GM19351 (cell line): ENCODE measurements at regions not wholly inside any gene's neighbourhood (a gene's known extent, or its start where the extent isn't known, plus 50 kb on each side); places are given as distances from the start of the nearest gene placed in this dataset.
"Not testable (repeated sequence)": the region's sequence is repeated elsewhere in the genome, so short reads cannot be mapped to it uniquely, and the experiment has no call there.

Experiments
- ATAC-seq: cut with Tn5 transposase; IDR thresholded peaks from one replicate; pipeline ENCODE4 v1.9.1; 2021; ENCODE audit warnings: mild to moderate bottlenecking, moderate library complexity; ENCODE audit not compliant: unreplicated experiment

DNA sequence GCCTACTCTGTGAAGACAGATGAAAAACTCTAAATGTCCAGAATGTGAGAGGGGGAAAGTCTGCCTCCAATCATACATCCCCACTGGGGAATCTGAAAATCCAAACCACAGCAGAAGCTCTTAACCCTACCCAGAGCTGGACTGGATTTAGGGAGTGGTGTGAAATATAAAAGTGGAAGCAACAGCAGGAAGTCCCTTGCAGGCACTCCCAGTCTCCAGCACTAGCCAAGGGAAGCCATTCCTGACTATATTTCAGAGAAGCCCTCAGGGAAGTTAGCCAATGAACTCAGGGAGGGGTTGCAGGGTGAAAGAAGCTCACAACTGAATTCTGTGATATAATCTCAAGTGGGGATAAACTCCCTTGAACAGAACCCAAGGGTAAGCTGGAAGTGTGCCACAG lies 51.5 kb downstream of the CRPPA start:
- ATAC-seq, result no peak

DNA sequence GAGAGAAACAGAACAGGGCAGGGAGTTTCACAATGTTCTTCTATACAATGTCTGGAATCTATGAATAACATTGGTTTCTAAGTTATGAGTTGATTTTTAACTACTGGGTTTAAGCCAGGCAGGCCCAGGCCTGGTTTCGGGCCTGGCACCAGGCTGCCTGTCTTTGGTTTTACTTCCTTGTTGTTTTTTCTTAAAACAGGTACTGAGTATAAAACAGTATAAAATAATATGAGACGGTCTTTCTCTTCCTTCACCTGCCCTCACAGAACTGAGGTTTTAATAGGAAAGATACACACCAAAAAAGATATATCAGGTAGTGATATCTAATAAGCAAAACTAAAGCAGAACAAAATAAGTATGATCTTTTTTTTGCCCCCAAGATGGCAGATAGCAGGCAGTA lies 52.0 kb downstream of the CRPPA start:
- ATAC-seq, result not testable (repeated sequence)

DNA sequence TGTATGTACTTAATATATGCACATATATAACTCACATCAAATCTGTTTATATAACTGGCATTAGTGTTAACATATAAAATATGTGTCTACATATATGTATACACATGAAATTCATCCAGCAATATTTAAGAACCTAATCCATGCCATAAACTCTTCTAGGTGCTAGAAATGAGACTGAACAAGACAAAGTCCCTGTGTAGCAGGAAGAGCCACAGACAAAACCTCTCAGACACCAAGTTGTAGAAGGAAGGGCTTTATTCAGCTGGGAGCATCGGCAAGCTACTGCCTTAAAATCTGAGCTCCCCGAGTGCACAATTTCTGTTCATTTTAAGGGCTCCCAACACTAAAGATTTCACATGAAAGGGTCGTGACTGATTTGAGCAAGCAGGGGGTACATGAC lies 52.5 kb downstream of the CRPPA start:
- no peak for ATAC-seq

DNA sequence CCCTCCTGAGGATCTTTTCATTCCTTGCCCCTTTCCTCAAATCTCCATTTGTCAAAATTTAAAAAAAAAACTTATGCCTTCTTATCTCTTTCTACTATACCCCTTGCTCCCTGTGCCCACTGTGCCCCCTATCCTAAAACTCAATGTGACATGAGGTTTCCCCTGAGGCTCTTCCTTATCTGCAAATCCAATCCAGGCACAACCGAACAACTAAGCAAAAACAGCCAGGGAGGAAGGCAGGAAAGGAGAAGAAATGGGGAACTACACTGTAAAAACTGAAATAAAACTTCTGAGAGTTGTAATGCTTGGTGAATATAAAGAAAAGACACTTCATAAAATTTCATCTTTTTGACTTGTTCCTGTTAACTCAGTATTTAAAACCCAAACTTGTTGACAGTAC lies 54.2 kb downstream of the CRPPA start:
- ATAC-seq, result no peak

DNA sequence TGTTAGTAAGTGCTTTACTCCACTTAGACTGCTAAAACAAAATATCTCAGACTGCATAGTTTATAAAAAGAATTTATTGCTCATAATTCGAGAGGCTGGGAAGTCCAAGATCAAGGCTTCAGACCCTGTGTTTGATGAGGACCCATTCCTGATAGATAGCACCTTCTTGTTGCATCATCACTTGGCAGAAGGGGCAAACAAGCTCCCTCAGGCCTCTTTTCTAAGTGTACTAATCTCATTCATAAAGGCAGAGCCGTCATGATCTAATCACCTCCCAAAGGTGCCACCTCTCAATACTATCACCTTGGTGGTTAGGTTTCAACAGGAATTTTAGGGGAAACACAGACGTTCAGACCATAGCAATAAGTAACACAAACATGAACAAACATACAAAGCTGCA lies 55.4 kb downstream of the CRPPA start:
- ATAC-seq, result no peak

DNA sequence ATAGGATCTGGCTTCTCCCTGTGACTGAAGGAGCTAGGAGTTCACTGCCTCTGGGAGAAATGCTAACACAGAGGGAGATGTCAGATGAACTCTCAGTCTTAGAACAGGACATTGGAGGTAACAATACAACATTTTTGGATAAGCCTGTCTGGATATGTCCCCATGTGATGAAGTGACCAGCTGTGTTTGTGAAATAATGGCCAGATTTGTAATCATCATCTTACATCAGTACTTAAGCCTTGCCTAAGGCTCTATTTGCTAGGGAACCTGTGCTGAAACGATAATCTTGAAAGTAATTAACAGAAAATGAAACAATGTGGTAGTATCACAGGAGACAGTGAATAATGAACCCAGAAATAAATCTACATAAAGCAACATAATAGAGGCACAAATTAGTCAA lies 56.2 kb downstream of the CRPPA start:
- no peak for ATAC-seq

DNA sequence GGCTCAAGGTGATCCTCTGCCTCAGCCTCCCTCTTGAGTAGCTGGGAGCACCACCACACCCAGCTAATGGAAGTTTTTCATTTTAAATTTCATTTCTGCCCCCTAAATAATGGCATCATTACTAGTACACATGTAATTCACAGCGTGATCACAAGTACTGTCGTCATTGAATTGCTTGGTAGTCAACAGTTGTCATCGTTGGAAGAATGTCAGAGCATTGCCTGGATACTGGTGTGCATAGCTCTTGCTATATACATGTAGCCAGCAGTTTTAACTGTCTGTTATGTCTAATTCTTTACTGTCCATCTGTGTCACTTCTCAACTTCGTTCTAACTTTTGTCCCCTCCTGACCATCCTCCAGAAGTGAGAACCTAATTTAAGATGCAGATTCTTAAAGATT lies 62.1 kb downstream of the CRPPA start:
- no peak for ATAC-seq

DNA sequence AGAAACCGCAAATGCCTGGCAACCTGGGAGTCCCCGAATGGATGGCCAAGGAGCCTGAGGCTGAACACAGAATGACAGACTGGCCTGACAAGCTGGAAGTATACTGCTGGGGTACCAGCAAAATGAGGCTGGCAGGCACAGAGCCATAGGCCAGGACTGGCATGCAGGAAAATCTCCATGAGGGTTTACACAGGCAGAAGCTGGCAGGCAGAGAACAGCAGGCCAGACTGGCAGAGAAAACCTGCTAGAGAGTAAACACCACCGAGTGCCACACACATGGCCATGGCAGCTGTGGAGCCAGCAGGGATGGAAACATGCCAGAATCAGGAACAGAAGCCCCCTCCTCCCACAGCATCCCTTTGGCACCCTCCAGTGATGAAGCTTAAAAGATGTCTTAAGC lies 63.4 kb downstream of the CRPPA start:
- ATAC-seq, result no peak

DNA sequence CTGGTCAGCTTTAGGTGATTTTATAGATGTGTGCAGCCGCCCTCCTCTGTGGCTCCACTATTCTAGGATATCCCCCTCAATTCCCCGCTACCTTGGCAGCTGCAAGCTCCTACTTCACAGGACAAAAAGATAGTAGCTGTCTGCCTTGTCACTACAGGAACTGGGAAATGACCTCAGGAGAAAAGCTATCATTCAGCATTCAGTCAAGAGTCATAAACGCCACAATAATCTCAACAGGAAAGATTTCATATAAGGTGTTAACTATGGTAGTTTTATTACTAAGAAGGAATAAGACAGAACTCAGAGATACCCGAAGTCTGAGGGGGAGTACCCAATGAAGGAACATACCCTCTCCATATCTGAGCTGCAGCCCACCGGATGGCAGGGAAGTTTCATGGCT lies 63.9 kb downstream of the CRPPA start:
- no peak for ATAC-seq

DNA sequence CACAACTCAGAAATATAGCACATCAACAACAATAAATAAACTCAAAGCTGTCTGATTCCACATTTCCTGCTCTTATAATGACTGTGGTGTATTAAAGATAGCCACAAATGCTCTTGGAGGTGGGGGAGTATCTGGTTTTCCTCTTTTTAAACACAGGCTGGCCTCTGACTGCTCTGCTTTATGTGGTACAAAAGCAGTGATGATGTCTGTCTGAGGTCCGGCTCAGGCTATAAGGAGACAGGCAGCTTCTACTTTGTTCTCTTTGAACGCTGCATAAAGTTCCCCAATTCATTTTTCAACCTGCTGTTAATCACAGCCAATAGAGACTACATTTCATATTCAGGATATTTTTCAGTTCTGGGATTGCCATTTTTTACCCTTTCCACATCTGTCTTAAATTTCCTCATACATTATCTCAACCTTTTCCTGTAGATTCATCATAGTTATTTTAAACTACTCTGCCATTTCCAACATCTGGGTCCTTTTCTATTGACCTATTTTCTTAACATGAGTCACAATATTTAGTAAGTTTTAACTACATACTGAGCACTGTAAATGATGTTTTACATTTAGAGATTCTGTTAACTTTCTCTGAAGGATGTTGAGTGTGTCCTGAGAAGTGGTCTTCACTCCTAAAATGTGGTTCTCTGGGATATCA lies 64.9 kb downstream of the CRPPA start:
- ATAC-seq, result no peak

DNA sequence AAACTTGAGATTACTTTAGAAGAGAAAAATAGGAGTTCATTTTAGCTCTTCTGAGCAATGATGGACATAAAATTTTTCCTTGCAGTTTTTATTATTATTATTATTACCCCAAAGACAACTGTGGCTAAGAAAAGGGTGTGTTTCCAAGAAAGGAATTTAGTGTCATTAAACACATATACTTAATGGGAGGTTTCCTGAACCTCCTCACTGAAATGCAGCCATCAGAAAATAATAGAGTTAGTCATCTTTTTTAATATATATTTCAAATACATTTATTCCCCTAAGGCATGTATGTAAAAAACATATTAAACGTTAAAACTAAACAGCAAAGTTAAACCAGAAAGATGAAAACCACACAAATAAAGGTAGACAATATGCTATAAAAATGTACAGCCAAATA lies 66.8 kb downstream of the CRPPA start:
- no peak for ATAC-seq

DNA sequence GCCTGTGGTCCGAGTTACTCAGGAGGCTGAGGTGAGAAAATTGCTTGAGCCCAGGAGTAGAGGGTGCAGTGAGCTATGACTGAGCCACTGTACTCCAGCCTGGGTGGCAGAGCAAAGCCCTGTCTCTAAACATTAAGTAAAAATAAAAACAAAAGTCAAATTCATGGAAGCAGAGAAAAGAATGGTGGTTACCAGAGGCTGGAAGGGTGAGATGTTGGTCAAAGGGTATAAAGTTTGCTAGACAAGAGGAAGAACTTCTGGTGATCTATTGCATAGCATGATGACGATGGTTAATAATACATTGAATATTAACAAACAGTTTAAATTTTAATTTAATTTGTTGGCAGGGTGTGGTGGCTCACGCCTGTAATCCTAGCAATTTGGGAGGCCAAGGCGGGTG lies 68.1 kb downstream of the CRPPA start:
- no peak for ATAC-seq

DNA sequence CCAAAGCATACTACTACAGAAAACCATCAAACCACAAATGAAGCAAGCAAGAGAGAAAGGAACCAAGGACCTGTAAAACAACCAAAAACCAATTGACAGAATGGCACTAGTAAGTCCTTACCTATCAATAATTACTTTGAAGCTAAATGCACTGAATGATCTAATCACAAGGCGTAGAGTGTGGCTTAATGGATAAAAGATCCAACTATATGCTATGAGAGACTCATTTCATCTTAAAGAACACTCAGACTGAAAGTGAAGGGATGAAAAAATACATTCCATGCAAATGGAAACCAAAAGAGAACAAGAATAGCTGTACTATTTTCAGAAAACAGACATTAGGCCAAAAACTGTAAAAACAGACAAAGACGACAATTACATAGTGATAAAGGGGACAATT lies 70.7 kb downstream of the CRPPA start:
- peak; percentile 69 for ATAC-seq

DNA sequence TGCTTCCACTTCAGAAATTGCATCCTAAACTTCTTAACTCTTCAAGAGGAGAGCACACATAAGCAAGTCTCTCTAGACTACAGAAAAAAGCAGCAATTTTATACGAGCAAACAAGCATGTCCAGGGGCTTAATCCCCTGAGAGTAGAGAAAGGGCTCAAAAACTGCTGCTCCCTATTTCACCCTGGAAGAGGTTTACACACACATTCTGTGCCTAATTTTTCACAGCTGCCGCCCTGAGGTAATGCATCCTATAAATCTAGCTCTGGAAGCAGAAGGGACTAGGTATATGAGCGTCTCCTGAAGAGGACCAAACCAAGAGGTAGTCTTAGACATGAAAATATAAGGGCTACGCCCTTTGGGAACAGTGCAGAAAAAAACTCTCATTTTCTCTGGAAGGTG lies 73.1 kb downstream of the CRPPA start:
- no peak for ATAC-seq

DNA sequence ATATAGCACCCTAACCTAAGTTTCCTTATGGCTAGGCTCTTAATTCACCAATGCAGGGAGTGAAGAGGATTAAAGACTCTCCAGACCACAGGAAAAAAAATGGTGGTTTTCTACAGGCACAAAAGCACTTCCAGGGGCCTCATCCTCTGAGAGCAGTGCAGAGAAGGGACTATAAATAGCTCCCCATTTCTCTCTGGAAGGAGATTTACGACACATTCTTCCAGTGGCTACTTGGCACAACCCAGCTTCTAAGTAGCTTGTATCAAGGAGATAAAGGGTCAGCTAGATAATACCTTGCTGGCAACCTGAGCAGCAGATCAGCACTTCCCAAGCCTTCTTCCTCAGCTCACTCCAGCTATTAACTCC lies 73.5 kb downstream of the CRPPA start:
- no peak for ATAC-seq

DNA sequence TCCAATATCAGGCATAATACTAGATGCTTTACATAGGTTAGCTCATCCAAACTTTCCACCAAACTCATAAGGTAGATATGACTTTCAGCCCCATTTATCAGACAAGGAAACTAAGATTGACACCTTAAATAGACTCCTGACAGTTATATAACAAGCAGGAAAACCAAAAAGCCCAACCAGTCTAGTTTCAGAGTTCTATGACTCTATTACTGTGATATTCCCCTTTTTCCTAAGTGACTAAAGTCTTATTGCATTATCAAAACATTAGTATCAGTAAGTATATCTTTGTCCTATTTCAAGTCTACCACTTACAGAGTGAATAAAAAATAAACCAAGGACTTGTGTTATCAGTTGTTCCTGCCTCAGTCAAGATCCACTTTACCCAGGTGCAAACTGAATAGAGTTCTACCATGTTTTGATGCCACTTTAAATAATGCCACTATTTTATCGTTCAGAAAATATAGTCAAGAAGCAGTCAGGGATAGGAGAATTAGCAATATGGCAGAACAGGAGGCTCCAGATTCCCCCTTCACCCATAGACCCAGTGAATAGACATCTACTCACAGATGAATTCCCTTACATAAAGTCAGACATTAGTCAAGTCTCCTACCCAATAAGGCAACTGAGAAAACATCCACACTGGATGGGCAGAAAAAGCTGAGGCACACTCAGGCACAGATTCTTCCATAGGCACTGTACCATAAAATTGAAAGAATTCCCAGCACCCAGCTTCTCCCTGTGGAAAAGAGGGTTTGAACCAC lies 74.1 kb downstream of the CRPPA start:
- no peak for ATAC-seq

DNA sequence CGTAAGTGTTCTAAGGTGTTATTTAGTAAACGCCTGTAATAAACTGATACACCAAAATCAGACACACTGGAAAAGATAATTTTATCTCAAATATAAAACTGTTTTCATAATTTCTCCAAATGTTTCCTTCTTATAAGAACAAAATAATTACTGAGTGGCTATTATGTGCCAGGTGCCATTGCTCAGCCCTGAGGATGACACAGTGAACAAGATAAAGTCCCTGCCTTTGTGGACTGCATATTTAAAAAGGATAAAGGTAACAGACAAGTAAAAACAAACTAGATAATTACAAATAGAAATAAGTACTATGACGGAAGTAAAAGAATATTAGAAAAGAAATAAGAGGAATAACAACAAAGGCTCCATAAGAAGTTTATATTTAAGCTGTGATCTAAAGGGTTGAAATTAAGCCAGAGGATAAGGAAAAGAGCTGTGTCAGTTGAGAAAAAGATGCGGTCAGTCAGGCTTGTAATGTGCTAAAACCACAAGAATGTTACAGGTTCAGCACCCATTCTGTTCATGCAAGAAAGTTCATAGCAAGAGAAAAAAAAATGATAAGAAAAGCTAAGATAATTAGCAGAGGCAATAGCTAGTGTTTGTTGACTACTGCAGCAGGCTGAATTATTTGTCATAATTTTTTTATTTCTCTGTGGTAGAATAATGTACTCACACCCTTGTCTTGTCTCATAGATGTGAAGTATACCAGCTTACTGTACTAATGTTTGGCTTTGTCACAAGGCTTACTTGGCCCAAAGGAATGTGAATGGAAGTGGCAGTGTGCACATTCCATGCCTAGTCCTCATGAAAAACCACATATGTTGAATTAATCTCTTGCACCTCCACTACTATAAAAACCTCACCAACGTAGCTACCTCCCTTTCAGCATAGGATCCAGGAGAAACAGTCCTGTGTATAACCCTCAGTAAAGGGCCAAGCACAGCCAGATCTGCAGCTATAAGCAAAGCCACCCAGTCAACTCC lies 75.1 kb downstream of the CRPPA start:
- ATAC-seq, result peak; percentile 65

DNA sequence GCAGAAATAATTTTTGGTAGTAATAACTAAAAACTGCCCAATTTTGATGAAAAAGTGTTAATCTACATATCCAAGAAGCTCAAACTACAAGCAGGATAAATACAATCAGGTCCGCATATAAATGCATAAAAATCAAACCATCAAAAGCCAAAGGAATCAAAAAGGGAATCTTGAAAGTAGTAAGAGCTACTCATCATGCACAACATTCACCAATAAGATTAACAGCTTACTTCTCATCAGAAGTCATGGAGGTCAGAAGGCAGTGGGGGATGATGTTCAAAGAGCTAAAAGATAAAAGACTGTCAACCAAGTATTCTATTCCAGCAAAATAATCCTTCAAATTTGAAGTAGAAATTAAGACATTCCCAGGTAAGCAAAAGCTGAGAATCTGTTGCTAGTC lies 76.4 kb downstream of the CRPPA start:
- no peak for ATAC-seq

DNA sequence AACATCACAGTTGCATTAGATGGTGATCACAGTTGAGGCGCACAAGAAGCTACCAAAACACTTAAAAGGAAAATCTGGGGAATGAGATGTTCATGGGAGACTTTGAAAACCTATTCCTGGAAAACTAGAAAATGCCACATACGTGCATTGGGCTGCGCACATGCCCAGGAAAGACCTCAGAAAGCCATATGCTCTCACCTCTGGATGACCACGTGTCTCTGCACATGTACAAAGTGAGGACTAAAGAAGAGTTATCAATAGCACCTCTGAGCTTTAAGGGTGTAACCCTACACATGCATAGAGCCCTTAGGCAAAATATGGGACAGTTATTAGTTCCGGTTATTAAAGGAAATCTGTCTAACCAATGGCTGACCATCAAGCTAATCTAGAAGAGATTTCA lies 77.7 kb downstream of the CRPPA start:
- ATAC-seq, result no peak

DNA sequence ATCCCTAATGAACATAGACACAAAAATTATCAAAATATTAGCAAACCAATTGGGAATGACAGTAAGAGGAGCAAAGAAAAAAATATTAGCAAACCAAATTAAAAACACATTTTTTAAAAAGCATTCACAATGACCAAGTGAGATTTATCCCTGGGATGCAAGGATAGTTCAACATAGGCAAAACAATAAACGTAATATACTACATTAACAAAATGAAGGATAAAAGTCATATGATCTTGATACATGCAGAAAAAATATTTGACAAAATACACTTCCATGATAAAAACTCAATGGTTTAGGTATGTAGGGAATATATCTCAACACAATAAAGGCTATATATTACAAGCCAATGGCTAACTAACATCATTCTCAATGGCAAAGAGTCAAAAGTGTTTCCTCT lies 83.3 kb downstream of the CRPPA start:
- ATAC-seq, result no peak

DNA sequence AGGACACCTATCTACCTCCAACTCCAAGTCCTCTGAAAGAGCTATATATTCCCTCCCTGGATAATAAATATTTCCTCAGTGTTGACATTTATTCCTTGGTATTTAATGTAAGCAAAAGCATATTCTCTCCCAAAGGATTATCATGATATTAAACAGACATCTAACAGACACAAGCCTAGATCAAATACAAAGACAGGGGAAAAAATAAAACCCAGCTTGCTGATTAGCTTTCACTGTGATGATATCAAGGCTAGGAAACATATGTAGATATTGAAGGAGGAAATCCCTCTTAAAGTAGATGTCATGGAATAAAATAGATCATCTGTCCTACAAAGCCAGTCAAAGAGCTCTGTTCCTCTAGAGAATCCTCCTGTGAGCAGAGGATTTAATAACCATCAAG lies 95.2 kb downstream of the CRPPA start:
- ATAC-seq, result no peak

DNA sequence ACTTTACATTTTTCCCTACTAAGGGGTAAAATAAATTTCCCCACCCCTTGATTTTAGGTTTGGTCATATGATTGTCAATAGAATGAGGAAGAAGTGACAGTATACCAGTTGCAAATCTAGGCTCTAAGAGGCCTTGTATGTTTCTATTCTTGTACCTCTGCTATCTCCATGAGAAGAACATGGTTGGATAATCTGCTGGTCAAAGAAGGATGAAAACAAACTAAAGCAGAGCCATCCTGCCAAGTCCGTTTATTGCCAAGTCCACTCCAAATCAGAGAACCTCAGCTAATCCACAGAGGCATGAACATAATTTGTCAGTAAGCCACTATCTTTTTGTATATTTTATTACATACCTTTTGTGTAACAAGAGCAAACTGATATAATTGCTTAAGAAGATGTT lies 98.0 kb downstream of the CRPPA start:
- no peak for ATAC-seq
